ENCODE measurements at regions not wholly inside any gene's neighbourhood (a gene's known extent, or its start where the extent isn't known, plus 50 kb on each side); places are given as distances from the start of the nearest gene placed in this dataset.

DNA sequence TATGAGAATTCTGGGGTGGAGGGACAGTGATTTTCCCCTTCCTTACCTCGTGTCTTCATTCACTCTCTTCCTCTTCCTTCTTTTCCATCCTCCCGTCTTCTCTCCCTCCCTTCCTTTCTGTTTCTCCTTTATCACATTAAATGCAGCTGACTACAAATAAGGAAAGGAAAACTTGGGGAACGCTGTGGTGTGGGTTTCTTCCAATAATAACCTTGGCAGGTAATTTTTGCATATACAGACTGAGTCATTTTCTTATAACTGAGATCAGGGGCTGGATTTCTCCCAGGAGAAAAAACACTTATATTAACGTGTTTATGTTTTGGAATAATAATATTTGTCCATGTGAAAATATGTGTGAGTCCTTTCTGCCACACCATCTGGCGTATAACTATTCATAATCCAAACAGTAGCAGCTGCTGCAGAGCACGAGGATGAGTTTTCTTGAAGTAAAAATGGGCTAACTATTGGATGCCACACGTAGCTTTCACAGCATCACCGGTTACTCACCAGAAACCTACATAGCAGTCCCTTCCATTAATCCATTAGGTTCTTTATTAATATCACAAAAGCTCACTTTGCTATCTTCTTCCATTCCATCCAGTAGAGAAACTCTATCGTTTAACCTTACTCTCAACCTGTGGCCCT, 139.2 kb upstream of the SASH1 start:
- no peaks in the 10 kb centered on the region for H3K9me3 ChIP-seq (ENCODE audit: control insufficient read depth, low read length, poor library complexity, severe bottlenecking)
- Mint-ChIP-seq H3K36me3 (ENCODE audit: low read depth) (no peaks in the 10 kb centered on the region), H3K4me1 (peaks cover 10% of the 10 kb centered on the region), H3K27me3 (peaks cover 63% of the 10 kb centered on the region), H3K4me3 (no peak overlapping the region), H3K27ac (no peak overlapping the region)
- ATAC-seq = peak; percentile 2
- no peak for DNase-seq

GRCh38 chr6:148203970-148204369, 138.7 kb upstream of the SASH1 start:
- peak; percentile 96 for ATAC-seq
- Mint-ChIP-seq H3K4me1 (peaks cover 10% of the 10 kb centered on the region), H3K4me3 (peak overlapping the region; percentile 0), H3K27ac (no peak overlapping the region), H3K27me3 (peaks cover 67% of the 10 kb centered on the region), H3K36me3 (ENCODE audit: low read depth) (no peaks in the 10 kb centered on the region)
- H3K9me3 ChIP-seq (ENCODE audit: control insufficient read depth, low read length, poor library complexity, severe bottlenecking) = no peaks in the 10 kb centered on the region
- DNase-seq = peak in 2 of 3 donors; percentile 14 to 41

DNA sequence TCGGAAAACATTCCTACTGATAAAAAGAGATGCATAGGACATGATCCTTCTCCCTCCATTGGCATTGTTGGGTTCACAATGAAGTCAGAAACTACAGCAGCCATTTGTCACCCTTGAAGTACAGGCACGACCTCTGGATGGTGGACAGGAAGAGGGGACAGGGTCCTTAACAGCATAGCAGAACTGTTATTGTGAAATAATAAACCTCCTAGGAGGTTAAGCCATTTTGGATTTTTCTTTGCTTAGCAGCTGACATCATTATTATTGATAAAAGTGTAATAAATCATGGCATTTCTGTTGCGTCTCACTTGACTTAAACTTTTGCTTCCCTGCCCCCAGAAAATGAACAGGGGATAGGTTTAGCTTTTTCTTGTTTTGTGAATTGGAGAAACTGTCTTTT, 134.3 kb upstream of the SASH1 start:
- Mint-ChIP-seq H3K36me3 (ENCODE audit: low read depth) (no peaks in the 10 kb centered on the region), H3K4me1 (peaks cover 8% of the 10 kb centered on the region), H3K27me3 (peaks cover 62% of the 10 kb centered on the region), H3K4me3 (no peak overlapping the region), H3K27ac (no peak overlapping the region)
- H3K9me3 ChIP-seq (ENCODE audit: control insufficient read depth, low read length, poor library complexity, severe bottlenecking) = no peaks in the 10 kb centered on the region
- DNase-seq (no peak), ATAC-seq (no peak)

GRCh38 chr6:148211777-148212324, 130.8 kb upstream of the SASH1 start:
- DNase-seq (no peak), ATAC-seq (no peak)
- Mint-ChIP-seq H3K27me3 (peaks cover 75% of the 10 kb centered on the region), H3K4me3 (no peak overlapping the region), H3K36me3 (ENCODE audit: low read depth) (no peaks in the 10 kb centered on the region), H3K4me1 (peaks cover 2% of the 10 kb centered on the region), H3K27ac (no peak overlapping the region)
- no peaks in the 10 kb centered on the region for H3K9me3 ChIP-seq (ENCODE audit: control insufficient read depth, low read length, poor library complexity, severe bottlenecking)

DNA sequence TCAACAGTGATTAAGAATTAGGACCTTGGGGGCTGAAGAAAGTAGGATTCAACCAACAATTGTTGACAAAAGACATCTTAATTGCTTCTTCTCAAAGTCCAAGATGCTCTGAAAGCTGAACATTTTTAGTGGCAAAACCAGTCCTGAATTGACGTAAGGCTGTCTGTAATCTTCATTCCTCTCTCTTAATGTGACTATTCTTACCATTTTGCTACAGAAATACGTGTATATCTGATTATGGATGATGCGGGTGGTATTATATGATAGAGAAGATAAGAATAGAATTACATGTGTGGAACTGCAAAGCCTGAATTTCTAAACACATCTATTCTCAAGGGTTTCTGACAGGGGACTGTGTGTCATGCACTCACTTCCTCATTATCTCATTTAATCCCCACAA, 130.3 kb upstream of the SASH1 start:
- DNase-seq (no peak), ATAC-seq (no peak)
- H3K9me3 ChIP-seq (ENCODE audit: control insufficient read depth, low read length, poor library complexity, severe bottlenecking) = no peaks in the 10 kb centered on the region
- Mint-ChIP-seq H3K36me3 (ENCODE audit: low read depth) (no peaks in the 10 kb centered on the region), H3K27ac (no peak overlapping the region), H3K27me3 (peaks cover 75% of the 10 kb centered on the region), H3K4me3 (no peak overlapping the region), H3K4me1 (peaks cover 2% of the 10 kb centered on the region)

DNA sequence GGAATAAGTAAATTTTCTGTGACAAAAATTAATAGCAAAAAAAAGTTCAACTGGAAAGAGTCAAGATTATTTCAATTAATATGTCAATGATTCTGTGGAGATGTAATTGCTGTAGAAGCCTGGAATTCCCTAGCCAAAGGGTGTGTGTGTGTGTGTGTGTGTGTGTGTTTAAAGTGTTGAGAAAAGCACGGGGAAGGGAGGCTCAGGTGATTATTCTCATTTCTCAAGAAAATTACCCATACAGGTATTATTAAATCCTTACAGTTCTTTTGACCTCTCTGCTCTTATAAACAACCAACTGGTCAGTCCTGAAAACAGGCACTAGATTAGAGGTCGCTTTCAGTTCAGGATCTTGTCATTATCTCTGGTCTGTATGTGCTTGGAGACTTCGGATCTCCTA, 129.3 kb upstream of the SASH1 start:
- H3K27me3 Mint-ChIP-seq = peaks cover 73% of the 10 kb centered on the region

DNA sequence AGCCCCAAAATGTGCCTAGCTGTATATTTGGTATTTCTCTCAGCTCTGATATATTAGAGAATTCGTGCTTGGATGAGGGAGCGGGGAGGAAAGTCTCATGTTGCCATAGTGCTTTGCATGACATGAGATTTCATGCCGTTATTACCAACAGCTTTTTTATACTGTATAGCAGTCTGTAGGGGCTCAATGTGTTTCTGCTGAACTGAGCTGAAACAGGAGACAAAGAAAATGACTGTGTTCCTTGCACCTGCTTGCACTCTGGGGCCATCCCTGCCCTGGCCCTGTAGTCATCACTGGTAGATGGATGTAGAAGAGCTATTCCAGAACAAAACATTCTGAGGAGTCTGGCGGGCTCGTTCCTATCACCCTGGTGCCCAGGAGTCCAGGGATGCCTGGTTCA, 128.0 kb upstream of the SASH1 start:
- Mint-ChIP-seq H3K36me3 (ENCODE audit: low read depth) (peaks cover 3% of the 10 kb centered on the region), H3K27me3 (peaks cover 71% of the 10 kb centered on the region), H3K27ac (no peak overlapping the region), H3K4me3 (no peak overlapping the region), H3K4me1 (peaks cover 2% of the 10 kb centered on the region)
- no peak for DNase-seq
- H3K9me3 ChIP-seq (ENCODE audit: control insufficient read depth, low read length, poor library complexity, severe bottlenecking) = no peaks in the 10 kb centered on the region
- ATAC-seq = no peak

More for the DNA sequence above, 129.3 kb upstream of the SASH1 start:
- no peak overlapping the region for H3K4me3 Mint-ChIP-seq
- no peak for DNase-seq
- no peak overlapping the region for H3K27ac Mint-ChIP-seq
- peaks cover 2% of the 10 kb centered on the region for H3K4me1 Mint-ChIP-seq
- ATAC-seq = no peak
- no peaks in the 10 kb centered on the region for H3K36me3 Mint-ChIP-seq (ENCODE audit: low read depth)
- no peaks in the 10 kb centered on the region for H3K9me3 ChIP-seq (ENCODE audit: control insufficient read depth, low read length, poor library complexity, severe bottlenecking)

- ATAC-seq = no peak
- DNase-seq = no peak
- Mint-ChIP-seq H3K27me3 (peaks cover 80% of the 10 kb centered on the region), H3K27ac (no peak overlapping the region), H3K4me1 (peaks cover 6% of the 10 kb centered on the region), H3K4me3 (no peak overlapping the region), H3K36me3 (ENCODE audit: low read depth) (peaks cover 3% of the 10 kb centered on the region)
- H3K9me3 ChIP-seq (ENCODE audit: control insufficient read depth, low read length, poor library complexity, severe bottlenecking) = no peaks in the 10 kb centered on the region
Observed at GRCh38 chr6:148217051-148217450, 125.6 kb upstream of the SASH1 start.

GRCh38 chr6:148217921-148218320, 124.7 kb upstream of the SASH1 start:
- H3K9me3 ChIP-seq (ENCODE audit: control insufficient read depth, low read length, poor library complexity, severe bottlenecking) = no peaks in the 10 kb centered on the region
- ATAC-seq (no peak), DNase-seq (no peak)
- H3K27me3 Mint-ChIP-seq = peaks cover 79% of the 10 kb centered on the region
- H3K4me3 Mint-ChIP-seq = no peak overlapping the region
- H3K36me3 Mint-ChIP-seq (ENCODE audit: low read depth) = peaks cover 3% of the 10 kb centered on the region
- peaks cover 6% of the 10 kb centered on the region for H3K4me1 Mint-ChIP-seq
- no peak overlapping the region for H3K27ac Mint-ChIP-seq

GRCh38 chr6:148218542-148219258, 123.9 kb upstream of the SASH1 start:
- H3K27me3 Mint-ChIP-seq = peaks cover 74% of the 10 kb centered on the region
- H3K27ac Mint-ChIP-seq = no peak overlapping the region
- peaks cover 6% of the 10 kb centered on the region for H3K4me1 Mint-ChIP-seq
- no peak overlapping the region for H3K4me3 Mint-ChIP-seq
- H3K9me3 ChIP-seq (ENCODE audit: control insufficient read depth, low read length, poor library complexity, severe bottlenecking) = no peaks in the 10 kb centered on the region
- ATAC-seq (no peak), DNase-seq (no peak)
- peaks cover 3% of the 10 kb centered on the region for H3K36me3 Mint-ChIP-seq (ENCODE audit: low read depth)

DNA sequence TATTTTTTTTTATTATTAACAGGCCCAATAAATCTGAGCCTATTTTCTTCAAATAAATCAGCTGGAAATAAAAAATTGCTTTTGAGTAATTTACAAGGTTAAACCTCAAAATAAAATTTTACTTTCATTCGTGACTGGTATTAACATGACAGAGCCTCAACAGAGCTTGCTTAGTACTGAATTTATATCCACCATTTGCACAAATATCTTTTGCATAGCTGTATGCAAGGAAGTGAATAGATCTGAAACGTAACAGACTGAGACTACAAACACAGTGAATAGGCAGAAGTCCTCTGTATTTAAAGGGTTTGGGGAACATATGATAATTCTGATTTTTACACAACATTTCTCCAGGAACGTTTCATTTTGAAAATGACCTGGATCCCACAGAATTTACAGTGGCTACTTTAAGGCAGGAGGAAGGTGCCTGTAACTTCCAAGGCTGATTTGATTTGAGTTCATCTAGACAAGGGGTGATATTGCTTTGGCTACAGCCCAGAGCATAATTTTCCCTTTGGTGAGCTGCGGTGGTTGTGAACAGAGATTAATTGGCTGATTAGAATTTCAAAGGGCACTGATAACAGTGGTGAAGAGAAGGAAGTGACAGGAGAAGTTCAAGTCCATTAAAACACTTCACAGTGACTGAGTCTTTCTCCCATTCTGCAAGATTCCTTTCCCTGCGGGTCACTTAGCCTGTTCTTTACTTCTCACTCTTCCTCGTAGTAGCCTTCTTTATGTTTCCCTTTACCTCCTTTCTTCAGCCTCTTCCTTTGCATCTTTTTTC, 121.2 kb upstream of the SASH1 start:
- DNase-seq = no peak
- peaks cover 60% of the 10 kb centered on the region for H3K27me3 Mint-ChIP-seq
- no peak for ATAC-seq
- H3K4me1 Mint-ChIP-seq = peaks cover 6% of the 10 kb centered on the region
- peaks cover 3% of the 10 kb centered on the region for H3K36me3 Mint-ChIP-seq (ENCODE audit: low read depth)
- H3K27ac Mint-ChIP-seq = no peak overlapping the region
- no peak overlapping the region for H3K4me3 Mint-ChIP-seq
- no peaks in the 10 kb centered on the region for H3K9me3 ChIP-seq (ENCODE audit: control insufficient read depth, low read length, poor library complexity, severe bottlenecking)

DNA sequence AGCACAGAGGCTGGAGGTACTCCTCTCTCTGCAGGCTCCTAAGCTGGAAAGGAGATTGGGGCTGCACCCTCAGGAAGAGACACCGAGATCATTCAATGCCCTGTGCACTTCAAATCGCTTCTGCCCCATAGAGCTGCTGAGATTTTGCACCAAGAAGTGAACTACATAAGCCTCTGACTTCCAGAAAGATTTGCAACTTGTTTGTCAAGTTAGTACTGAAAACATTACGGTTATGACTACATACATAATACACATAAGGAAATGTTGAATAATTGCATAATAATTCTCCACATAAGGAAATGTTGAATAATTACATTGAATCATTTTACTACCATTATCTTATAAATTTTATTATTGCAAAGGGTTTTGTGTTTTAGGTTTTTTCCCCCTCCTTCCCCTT, 120.3 kb upstream of the SASH1 start:
- peaks cover 56% of the 10 kb centered on the region for H3K27me3 Mint-ChIP-seq
- no peak overlapping the region for H3K27ac Mint-ChIP-seq

DNA sequence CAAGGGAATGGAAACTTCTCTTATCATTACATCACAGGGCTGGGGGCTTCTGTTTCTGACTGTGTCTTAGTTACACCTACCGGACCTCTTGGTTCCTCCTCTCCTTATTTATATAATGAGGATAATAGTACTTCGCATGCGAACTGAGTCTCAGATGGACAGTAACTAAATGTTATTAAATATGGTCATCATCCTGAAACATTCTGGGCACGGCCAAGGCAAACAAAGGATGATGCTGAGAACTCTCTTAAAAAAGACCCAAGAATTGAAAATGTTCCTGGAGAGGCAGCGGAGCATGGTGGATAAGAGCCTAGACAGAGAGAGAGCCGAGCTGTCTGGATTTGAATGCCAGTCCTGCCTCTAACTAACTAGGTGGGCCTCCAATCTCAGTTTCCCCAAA, 119.8 kb upstream of the SASH1 start:
- Mint-ChIP-seq H3K36me3 (ENCODE audit: low read depth) (peaks cover 3% of the 10 kb centered on the region), H3K4me1 (peaks cover 6% of the 10 kb centered on the region), H3K4me3 (no peak overlapping the region), H3K27me3 (peaks cover 52% of the 10 kb centered on the region), H3K27ac (no peak overlapping the region)
- DNase-seq (no peak), ATAC-seq (no peak)
- H3K9me3 ChIP-seq (ENCODE audit: control insufficient read depth, low read length, poor library complexity, severe bottlenecking) = no peaks in the 10 kb centered on the region

More for the DNA sequence above, 120.3 kb upstream of the SASH1 start:
- no peak overlapping the region for H3K4me3 Mint-ChIP-seq
- H3K9me3 ChIP-seq (ENCODE audit: control insufficient read depth, low read length, poor library complexity, severe bottlenecking) = no peaks in the 10 kb centered on the region
- no peak for ATAC-seq
- H3K36me3 Mint-ChIP-seq (ENCODE audit: low read depth) = peaks cover 3% of the 10 kb centered on the region
- DNase-seq = no peak
- peaks cover 6% of the 10 kb centered on the region for H3K4me1 Mint-ChIP-seq
